Chondrocyte (in vitro differentiated cells): ENCODE measurements at regions not wholly inside any gene's neighbourhood (a gene's known extent, or its start where the extent isn't known, plus 50 kb on each side); places are given as distances from the start of the nearest gene placed in this dataset.
"Not testable (repeated sequence)": the region's sequence is repeated elsewhere in the genome, so short reads cannot be mapped to it uniquely, and the experiment has no call there.

ENCODE experiments used
- DNase-seq: peaks from one replicate; pipeline ENCODE4 v3.0.0; 2021; ENCODE audit warnings: mixed read lengths, low spot score
- H3K27ac Mint-ChIP-seq: one replicate; pipeline ENCODE4 v1.8.0; 2021; ENCODE audit warnings: mild to moderate bottlenecking, moderate library complexity, mixed read lengths; ENCODE audit not compliant: unreplicated experiment
- H3K27me3 Mint-ChIP-seq: 2 replicates; pipeline ENCODE4 v1.8.0; 2021; ENCODE audit warnings: low read depth, mixed read lengths
- H3K36me3 Mint-ChIP-seq: 2 replicates; pipeline ENCODE4 v1.8.0; 2021; ENCODE audit warnings: low read depth, mixed read lengths
- H3K4me1 Mint-ChIP-seq: 2 replicates; pipeline ENCODE4 v1.8.0; 2021; ENCODE audit warnings: low read depth, mild to moderate bottlenecking, mixed read lengths
- H3K4me3 Mint-ChIP-seq: one replicate; pipeline ENCODE4 v1.8.0; 2021; ENCODE audit warnings: mild to moderate bottlenecking, moderate library complexity, mixed read lengths; ENCODE audit not compliant: unreplicated experiment
- H3K9me3 Mint-ChIP-seq: 2 replicates; pipeline ENCODE4 v1.8.0; 2021; ENCODE audit warnings: low read depth, mixed read lengths
- CTCF ChIP-seq: fragments of 200-600 bp; sonication (generic); IDR thresholded peaks from 2 replicates; pipeline ENCODE4 v1.5.0; 2021; ENCODE audit warnings: antibody characterized with exemption, mild to moderate bottlenecking, moderate library complexity

- H3K4me3 Mint-ChIP-seq: no peak overlapping the region
- DNase-seq: no peak
- H3K27me3 Mint-ChIP-seq: no peaks in the 10 kb centered on the region
- no peaks in the 10 kb centered on the region for H3K36me3 Mint-ChIP-seq
- no peak for TF ChIP-seq CTCF
- H3K4me1 Mint-ChIP-seq: no peaks in the 10 kb centered on the region
- no peak overlapping the region for H3K27ac Mint-ChIP-seq
- H3K9me3 Mint-ChIP-seq: no peaks in the 10 kb centered on the region
Measured at GRCh38 chr2:77866661-77867060, 344.5 kb upstream of the LRRTM4 start.

DNA sequence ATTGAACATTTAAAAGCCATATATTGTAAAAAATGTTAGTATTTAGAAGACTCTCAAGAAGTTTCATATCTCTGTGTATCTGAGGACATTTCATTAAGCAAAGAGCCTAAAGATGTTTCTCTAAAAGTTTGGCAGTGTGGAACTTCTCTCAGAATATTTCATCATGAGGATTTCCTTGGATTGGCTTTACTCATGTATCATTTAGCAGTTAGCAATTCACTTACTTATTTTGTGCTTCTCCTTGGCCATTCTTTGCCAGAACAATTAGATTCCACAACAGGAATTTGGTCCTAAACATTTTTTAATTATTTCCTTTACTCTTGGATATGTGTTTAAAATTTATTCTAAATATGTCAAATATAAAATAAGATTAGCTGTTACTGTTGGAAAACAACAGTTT, 345.0 kb upstream of the LRRTM4 start:
- Mint-ChIP-seq H3K4me3 (no peak overlapping the region), H3K4me1 (no peaks in the 10 kb centered on the region), H3K27me3 (no peaks in the 10 kb centered on the region), H3K36me3 (no peaks in the 10 kb centered on the region), H3K9me3 (no peaks in the 10 kb centered on the region), H3K27ac (no peak overlapping the region)
- TF ChIP-seq CTCF: no peak
- DNase-seq: no peak

- Mint-ChIP-seq H3K36me3 (no peaks in the 10 kb centered on the region), H3K4me1 (no peaks in the 10 kb centered on the region), H3K4me3 (no peak overlapping the region), H3K27me3 (no peaks in the 10 kb centered on the region), H3K9me3 (no peaks in the 10 kb centered on the region), H3K27ac (no peak overlapping the region)
- no peak for TF ChIP-seq CTCF
- no peak for DNase-seq
Measured at GRCh38 chr2:77873506-77873905, 351.3 kb upstream of the LRRTM4 start.

DNA sequence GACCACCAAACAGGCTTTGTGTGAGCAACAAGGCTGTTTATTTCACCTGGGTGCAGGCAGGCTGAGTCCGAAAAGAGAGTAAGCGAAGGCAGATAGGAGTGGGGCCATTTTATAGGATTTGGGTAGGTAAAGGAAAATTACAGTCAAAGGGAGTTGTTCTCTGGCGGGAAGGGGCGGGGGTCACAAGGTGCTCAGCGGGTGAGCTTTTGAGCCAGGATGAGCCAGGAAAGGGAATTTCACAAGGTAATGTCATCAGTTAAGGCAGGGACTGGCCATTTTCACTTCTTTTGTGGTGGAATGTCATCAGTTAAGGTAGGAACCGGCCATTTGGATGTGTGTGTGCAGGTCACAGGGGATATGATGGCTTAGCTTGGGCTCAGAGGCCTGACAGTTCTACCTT, 378.0 kb upstream of the LRRTM4 start:
- not testable (repeated sequence) for H3K9me3 Mint-ChIP-seq, H3K27me3 Mint-ChIP-seq, H3K4me1 Mint-ChIP-seq, H3K4me3 Mint-ChIP-seq, H3K27ac Mint-ChIP-seq, H3K36me3 Mint-ChIP-seq, DNase-seq

GRCh38 chr2:77910136-77910535, 388.0 kb upstream of the LRRTM4 start:
- H3K4me1 Mint-ChIP-seq: no peaks in the 10 kb centered on the region
- H3K27me3 Mint-ChIP-seq: peaks cover 6% of the 10 kb centered on the region
- no peak overlapping the region for H3K4me3 Mint-ChIP-seq
- H3K27ac Mint-ChIP-seq: no peak overlapping the region
- TF ChIP-seq CTCF: no peak
- no peak for DNase-seq
- no peaks in the 10 kb centered on the region for H3K36me3 Mint-ChIP-seq
- no peaks in the 10 kb centered on the region for H3K9me3 Mint-ChIP-seq

DNA sequence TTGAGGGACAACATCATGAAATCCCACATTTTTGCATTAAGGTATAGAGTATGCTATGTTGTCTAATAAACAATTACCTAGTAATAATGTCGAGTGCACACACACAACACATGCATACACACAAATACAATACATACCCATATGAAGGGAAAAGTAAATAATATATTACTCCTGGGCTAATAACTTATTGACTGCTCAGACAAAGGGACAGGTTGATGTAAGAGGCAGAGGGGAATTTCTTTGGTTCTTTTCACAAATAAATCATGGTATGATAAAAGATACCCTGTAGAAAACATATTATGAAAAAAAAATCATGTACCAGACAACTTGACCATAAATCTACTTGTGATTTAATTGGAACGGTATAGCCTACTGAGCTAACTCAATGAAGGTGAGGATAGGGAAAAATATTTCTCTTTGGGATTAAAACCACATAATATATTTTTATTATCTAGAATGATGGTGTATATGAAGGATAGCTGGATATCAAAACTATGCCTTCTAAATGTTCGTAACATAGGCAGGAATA, 398.7 kb upstream of the LRRTM4 start:
- no peak for TF ChIP-seq CTCF
- H3K27me3 Mint-ChIP-seq: no peaks in the 10 kb centered on the region
- no peaks in the 10 kb centered on the region for H3K36me3 Mint-ChIP-seq
- no peak overlapping the region for H3K27ac Mint-ChIP-seq
- DNase-seq: no peak
- H3K4me3 Mint-ChIP-seq: no peak overlapping the region
- no peaks in the 10 kb centered on the region for H3K4me1 Mint-ChIP-seq
- H3K9me3 Mint-ChIP-seq: peaks cover 3% of the 10 kb centered on the region
